ENCODE measurements at regions not wholly inside any gene's neighbourhood (a gene's known extent, or its start where the extent isn't known, plus 50 kb on each side); places are given as distances from the start of the nearest gene placed in this dataset.

DNA sequence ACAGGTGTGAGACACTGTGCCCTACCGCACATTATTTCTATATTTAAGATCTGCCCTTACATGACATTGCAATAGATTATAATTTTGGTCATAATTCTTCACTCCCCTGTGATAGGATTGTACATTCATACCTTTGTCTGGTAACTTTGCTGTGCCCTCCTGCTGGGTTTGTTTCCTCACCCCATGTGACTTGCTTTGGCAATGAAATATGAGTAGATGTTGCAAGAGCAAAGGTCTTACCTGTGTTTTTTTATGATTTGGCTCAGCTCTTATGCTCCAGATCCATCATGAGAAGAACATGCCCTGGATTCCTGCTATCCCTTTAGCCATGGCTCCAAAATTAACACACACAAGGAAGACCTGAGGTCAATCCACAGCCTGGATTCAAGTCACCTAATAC is 137.7 kb upstream of the EOMES start:
- H3K27me3 ChIP-seq = no peaks in the 10 kb centered on the region
- intact Hi-C loops (cut with DNase I; ENCODE audit: low total_unique reads) = no loop called here
- DNase-seq (ENCODE audit: low spot score in 2 of 2) = no peak
- TF ChIP-seq, protein P1, sequence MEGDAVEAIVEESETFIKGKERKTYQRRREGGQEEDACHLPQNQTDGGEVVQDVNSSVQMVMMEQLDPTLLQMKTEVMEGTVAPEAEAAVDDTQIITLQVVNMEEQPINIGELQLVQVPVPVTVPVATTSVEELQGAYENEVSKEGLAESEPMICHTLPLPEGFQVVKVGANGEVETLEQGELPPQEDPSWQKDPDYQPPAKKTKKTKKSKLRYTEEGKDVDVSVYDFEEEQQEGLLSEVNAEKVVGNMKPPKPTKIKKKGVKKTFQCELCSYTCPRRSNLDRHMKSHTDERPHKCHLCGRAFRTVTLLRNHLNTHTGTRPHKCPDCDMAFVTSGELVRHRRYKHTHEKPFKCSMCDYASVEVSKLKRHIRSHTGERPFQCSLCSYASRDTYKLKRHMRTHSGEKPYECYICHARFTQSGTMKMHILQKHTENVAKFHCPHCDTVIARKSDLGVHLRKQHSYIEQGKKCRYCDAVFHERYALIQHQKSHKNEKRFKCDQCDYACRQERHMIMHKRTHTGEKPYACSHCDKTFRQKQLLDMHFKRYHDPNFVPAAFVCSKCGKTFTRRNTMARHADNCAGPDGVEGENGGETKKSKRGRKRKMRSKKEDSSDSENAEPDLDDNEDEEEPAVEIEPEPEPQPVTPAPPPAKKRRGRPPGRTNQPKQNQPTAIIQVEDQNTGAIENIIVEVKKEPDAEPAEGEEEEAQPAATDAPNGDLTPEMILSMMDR (IDR thresholded peaks at IDR 0.05) = no peak
- TF ChIP-seq POLR2AphosphoS5 (IDR thresholded peaks at IDR 0.05) (no peak), POLR2A (IDR thresholded peaks at IDR 0.05) (no peak)
- no peaks in the 10 kb centered on the region for H3K36me3 ChIP-seq
- peaks cover 0 to 22% of the 10 kb centered on the region in 2 donors for H3K9me3 ChIP-seq
- no peak overlapping the region for H3K4me3 ChIP-seq
- H3K27ac ChIP-seq = no peak overlapping the region
- no peaks in the 10 kb centered on the region for H3K4me1 ChIP-seq

DNA sequence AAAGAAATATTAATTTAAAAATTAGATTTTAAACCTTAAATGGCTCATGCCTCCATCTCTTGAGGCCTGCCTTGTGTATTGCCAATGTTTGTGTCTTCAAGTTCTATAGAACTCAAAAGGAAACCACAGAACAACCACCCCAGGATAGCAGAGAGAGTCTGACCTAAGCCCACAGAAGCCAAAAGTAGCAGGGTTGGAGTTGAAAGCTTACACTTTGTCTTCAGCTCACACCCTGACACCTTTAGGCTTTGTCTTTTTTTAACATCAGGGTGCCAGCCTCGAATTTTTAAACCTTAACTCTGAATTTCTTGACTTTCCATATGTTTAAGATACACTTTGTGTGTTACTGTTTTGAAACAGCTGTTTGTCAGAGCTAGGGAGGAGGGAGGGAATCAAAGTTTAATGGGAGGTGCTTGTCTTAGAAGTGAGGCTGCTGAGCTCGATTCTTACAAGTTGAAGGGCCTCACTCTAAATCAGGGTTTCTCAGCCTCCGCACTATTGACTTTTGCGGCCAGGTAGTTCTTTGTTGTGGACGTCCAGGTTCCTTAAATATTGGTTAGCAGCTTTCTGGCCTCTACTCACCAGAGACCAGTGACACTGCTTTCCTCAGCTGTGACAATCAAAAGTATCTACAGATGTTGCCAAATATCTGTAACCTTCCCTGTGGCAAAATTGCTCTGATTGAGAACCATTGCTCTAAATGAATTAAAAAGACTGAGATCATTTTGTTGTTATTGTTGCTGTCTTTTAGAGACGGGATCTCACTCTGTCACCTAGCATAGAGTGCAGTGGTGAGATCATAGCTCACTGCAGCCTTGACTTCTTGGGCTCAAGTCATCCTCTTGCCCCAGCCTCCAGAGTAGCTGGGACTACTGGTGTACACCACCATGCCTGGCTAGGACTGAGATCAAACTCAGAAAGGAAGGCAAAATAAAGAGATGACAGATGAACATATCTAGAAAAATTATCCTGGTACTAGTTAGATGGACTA is 139.2 kb upstream of the EOMES start:
- intact Hi-C loops (cut with DNase I; ENCODE audit: low total_unique reads) = no loop called here
- no peak for TF ChIP-seq POLR2AphosphoS5 (IDR thresholded peaks at IDR 0.05)
- TF ChIP-seq, protein P1 (IDR thresholded peaks at IDR 0.05) = no peak
- no peak for TF ChIP-seq POLR2A (IDR thresholded peaks at IDR 0.05)

DNA sequence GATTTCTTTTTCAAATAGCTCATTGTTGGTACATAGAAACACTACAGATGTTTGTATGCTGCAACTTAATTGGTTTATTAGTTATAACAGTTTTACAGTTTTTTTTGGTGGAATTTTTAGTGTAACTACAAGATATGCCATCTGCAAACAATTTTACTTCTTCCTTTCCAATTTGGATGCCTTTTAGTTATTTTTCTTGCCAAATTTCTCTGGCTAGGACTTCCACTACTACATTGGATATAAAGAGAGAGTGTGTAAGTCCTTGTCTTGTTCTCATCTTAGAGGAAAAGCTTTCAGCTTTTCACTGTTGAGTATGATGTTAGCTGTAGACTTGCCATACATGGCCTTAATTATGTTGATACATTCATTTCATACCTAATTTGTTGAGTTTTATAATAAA is 143.6 kb upstream of the EOMES start:
- TF ChIP-seq, protein P1 (IDR thresholded peaks at IDR 0.05) = no peak
- no peak for TF ChIP-seq POLR2A (IDR thresholded peaks at IDR 0.05)
- peaks cover 4 to 27% of the 10 kb centered on the region in 2 donors for H3K9me3 ChIP-seq
- no peaks in the 10 kb centered on the region for H3K27me3 ChIP-seq
- DNase-seq (ENCODE audit: low spot score in 2 of 2) = no peak
- H3K27ac ChIP-seq = no peak overlapping the region
- H3K4me1 ChIP-seq = no peaks in the 10 kb centered on the region
- H3K36me3 ChIP-seq = no peaks in the 10 kb centered on the region
- H3K4me3 ChIP-seq = no peak overlapping the region
- intact Hi-C loops (cut with DNase I; ENCODE audit: low total_unique reads) = no loop called here

More for the DNA sequence above, 139.2 kb upstream of the EOMES start:
- Histone ChIP-seq H3K4me3 (no peak overlapping the region), H3K4me1 (no peaks in the 10 kb centered on the region), H3K36me3 (no peaks in the 10 kb centered on the region), H3K9me3 (peaks cover 0 to 12% of the 10 kb centered on the region in 2 donors), H3K27me3 (no peaks in the 10 kb centered on the region), H3K27ac (no peak overlapping the region)
- DNase-seq (ENCODE audit: low spot score in 2 of 2) = no peak

DNA sequence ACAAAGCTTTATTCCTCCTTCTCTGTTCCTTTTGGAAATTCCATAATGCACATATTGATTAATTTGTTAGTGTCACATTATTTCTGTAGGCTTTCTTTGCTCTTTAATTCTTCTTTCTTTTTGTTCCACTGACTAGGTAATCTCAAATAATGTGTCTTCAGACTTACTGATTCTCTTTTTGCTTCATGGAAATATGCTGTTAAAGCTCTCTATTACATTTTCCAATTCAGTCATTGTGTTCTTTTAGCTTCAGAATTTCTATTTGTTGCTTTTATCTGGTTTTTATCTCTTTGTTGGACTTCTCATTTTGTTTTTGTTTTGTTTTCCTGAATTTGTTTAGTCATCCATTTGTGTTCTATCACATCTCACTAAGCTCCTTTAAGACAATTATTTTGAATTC is 147.0 kb upstream of the EOMES start:
- H3K4me1 ChIP-seq = no peaks in the 10 kb centered on the region
- intact Hi-C loops (cut with DNase I; ENCODE audit: low total_unique reads) = no loop called here
- H3K27ac ChIP-seq = no peak overlapping the region
- no peaks in the 10 kb centered on the region for H3K27me3 ChIP-seq
- TF ChIP-seq, protein P1 (IDR thresholded peaks at IDR 0.05) = no peak
- TF ChIP-seq POLR2A (IDR thresholded peaks at IDR 0.05) (no peak), POLR2AphosphoS5 (IDR thresholded peaks at IDR 0.05) (no peak)
- DNase-seq (ENCODE audit: low spot score in 2 of 2) = no peak
- no peak overlapping the region for H3K4me3 ChIP-seq
- no peaks in the 10 kb centered on the region for H3K36me3 ChIP-seq
- H3K9me3 ChIP-seq = peaks cover 4 to 27% of the 10 kb centered on the region in 2 donors

Data from breast epithelium (tissue), 4 donors.